Omental fat pad (tissue), 3 donors: ENCODE measurements at regions not wholly inside any gene's neighbourhood (a gene's known extent, or its start where the extent isn't known, plus 50 kb on each side); places are given as distances from the start of the nearest gene placed in this dataset.

ENCODE experiments used
- ATAC-seq: fragments of 150-250 bp; one replicate; pipeline ENCODE4 v1.9.1; 2016; ENCODE audit warnings: mild to moderate bottlenecking, moderate library complexity; ENCODE audit not compliant: low FRiP score
- DNase-seq: peaks from one replicate; pipeline ENCODE4 v3.0.0-alpha.2; 2019; ENCODE audit warnings: low spot score
- TF ChIP-seq, protein P1 (sequence below), 3 donors: fragments of 450-650 bp; IDR thresholded peaks; one replicate each; pipeline ENCODE4 v1.5.1; 2016 to 2017; ENCODE audit warnings: antibody characterized with exemption in 3 of 3, mild to moderate bottlenecking in 3 of 3, moderate library complexity in 2 of 3

DNA sequence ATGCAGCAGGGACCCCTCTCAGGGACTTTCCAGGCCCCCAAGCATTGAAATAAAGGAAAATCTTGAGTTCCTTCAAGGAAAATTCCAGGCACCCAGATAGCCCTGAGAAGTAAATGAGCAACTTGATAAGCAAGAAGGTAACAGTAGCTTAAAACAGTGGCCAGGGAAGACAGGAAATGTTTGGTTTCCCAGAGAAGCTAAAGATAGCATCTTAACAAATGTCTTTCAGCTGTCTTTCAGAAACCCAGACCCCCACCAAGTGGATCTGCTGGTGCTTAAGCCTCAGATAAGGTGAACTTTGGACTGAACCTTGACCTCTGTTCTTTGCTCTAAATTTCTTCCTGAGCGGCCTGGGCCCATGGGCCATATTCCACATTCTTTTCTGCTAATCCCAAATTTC lies 117.8 kb upstream of the CST7 start:
- DNase-seq = no peak
- TF ChIP-seq, protein P1, sequence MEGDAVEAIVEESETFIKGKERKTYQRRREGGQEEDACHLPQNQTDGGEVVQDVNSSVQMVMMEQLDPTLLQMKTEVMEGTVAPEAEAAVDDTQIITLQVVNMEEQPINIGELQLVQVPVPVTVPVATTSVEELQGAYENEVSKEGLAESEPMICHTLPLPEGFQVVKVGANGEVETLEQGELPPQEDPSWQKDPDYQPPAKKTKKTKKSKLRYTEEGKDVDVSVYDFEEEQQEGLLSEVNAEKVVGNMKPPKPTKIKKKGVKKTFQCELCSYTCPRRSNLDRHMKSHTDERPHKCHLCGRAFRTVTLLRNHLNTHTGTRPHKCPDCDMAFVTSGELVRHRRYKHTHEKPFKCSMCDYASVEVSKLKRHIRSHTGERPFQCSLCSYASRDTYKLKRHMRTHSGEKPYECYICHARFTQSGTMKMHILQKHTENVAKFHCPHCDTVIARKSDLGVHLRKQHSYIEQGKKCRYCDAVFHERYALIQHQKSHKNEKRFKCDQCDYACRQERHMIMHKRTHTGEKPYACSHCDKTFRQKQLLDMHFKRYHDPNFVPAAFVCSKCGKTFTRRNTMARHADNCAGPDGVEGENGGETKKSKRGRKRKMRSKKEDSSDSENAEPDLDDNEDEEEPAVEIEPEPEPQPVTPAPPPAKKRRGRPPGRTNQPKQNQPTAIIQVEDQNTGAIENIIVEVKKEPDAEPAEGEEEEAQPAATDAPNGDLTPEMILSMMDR (IDR thresholded peaks at IDR 0.05) = no peak

DNA sequence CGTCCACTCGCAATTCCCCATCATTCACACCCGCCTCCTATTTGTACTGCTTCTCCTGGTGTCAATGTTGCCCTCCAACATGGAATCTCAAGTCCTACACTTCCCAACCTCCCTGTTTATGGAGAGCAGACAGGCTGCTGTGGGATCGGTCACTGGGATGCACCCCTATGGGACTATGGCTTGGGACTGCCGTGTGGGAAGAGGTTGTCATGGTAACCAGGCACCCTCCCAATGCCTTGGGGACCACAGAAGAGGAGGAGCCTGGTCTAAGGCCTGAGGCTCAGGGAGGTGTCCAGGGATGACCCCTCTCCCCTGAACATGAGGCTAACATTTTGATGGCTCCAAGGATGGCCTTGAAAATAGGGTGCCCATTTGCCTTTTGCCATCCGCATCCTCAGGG lies 116.6 kb upstream of the CST7 start:
- ATAC-seq = no peak
- no peak for DNase-seq
- TF ChIP-seq, protein P1 (IDR thresholded peaks at IDR 0.05) = no peak

More for the DNA sequence above, 117.8 kb upstream of the CST7 start:
- no peak for ATAC-seq

DNA sequence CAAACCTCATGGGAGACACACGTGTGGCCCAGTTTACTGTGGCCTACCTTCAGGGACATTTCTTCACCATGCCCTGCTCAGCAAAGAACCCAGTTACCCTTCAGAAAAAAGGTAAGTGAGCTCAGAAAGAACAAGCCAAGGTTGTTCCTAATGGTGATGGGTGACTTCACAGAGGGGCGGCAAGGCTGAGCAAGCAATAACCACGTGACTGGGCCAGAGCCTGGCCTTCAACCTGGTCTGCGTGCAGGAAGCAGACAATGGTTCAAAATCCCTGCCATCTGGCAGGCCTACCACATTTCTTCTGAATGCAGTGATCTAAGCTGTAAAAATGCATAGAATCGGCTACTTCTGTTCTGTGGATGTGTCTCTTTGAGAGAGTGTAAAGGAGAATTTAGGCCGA lies 115.5 kb upstream of the CST7 start:
- DNase-seq = no peak
- TF ChIP-seq, protein P1 (IDR thresholded peaks at IDR 0.05) = no peak
- ATAC-seq = no peak

DNA sequence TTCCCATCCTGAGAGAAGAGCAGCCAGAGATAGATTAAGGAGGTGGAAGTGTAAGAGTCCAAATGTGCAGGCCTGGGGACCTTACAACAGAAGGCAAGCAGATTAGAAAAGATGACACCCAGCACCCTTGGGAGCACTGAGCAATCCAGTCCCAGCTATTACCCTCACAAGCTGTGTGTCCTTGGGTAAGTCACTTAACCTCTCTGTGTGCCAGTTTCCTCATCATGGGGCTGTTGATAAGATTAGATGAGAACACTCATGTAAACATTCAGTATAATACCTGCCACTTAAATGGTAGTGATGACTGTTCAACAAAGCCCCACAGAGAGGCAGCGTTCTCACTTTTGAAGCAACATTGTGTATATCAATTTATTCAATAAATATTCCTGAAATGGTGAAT lies 114.8 kb upstream of the CST7 start:
- no peak for DNase-seq
- TF ChIP-seq, protein P1 (IDR thresholded peaks at IDR 0.05) = no peak
- no peak for ATAC-seq

- DNase-seq (no peak), ATAC-seq (no peak)
- TF ChIP-seq, protein P1 (IDR thresholded peaks at IDR 0.05) = no peak
These were observed 113.9 kb upstream of the CST7 start for GRCh38 chr20:24835195-24835594.

GRCh38 chr20:24836041-24836533 lies 113.0 kb upstream of the CST7 start:
- no peak for ATAC-seq
- TF ChIP-seq, protein P1 (IDR thresholded peaks at IDR 0.05) = no peak
- DNase-seq = no peak

DNA sequence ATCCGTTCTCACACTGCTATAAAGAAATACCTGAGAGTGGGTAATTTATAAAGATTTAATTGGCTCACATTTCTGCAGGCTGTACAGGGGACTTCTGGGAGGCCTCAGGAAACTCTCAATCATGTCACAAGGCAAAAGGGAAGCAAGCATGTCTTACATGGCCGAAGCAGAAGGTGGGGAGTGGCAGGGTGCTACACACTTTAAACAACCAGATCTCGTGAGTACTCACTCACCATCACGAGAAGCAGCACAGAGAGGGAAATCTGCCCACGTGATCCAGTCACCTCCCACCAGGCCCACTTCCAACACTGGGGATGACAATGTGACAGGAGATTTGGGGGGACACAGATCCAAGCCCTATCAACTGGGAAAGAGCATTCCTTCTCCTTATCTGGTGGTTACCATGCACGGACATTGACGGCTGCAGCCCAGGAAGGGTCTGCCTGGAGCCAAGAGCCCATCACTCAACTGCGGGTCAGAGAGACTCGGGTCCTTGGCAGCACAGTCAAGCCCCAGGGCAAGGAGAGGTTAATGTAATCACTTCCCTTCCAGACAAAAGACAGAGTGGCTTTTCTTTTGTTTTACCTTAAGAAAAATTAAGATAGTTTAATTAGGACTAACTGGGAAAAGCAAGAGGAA lies 112.3 kb upstream of the CST7 start:
- DNase-seq (no peak), ATAC-seq (no peak)
- TF ChIP-seq, protein P1 (IDR thresholded peaks at IDR 0.05) = no peak
